Fibroblast of lung (primary cell): ENCODE measurements at regions not wholly inside any gene's neighbourhood (a gene's known extent, or its start where the extent isn't known, plus 50 kb on each side); places are given as distances from the start of the nearest gene placed in this dataset.

ENCODE experiments used
- CTCF ChIP-seq, 2 donors: IDR thresholded peaks in 1 of 2; conservative IDR thresholded peaks in 1 of 2; 1 replicate in 1 of 2; 2 replicates in 1 of 2; pipeline ENCODE4 v1.5.1; 2011 to 2012; ENCODE audit warnings: low read length in 2 of 2, control low read depth in 1 of 2, inconsistent platforms in 1 of 2, low read depth in 1 of 2, mild to moderate bottlenecking in 1 of 2
- EZH2 ChIP-seq: IDR thresholded peaks from 2 replicates; pipeline ENCODE4 v1.5.1; 2012; ENCODE audit warnings: low read length, control low read depth, mild to moderate bottlenecking; ENCODE audit errors: missing control alignments

- TF ChIP-seq CTCF (conservative IDR thresholded peaks at IDR 0.05 in 1 of 2, IDR thresholded peaks at IDR 0.05 in 1 of 2; ENCODE audit: low read depth in 1 of 2, low read length in 2 of 2) (no peak), EZH2 (no peak)
These were observed 133.7 kb downstream of the SNX19 start for GRCh38 chr11:130782361-130783222.
